Activated naive CD8-positive, alpha-beta T cell treated with anti-CD3 and anti-CD28 coated beads for 36 hours (primary cell): ENCODE measurements at regions not wholly inside any gene's neighbourhood (a gene's known extent, or its start where the extent isn't known, plus 50 kb on each side); places are given as distances from the start of the nearest gene placed in this dataset.

Experiments used
- DNase-seq: peaks from one replicate; pipeline ENCODE4 v3.0.0; 2021
- H3K27ac Mint-ChIP-seq: one replicate; pipeline ENCODE4 v1.8.0; 2022; ENCODE audit warnings: mild to moderate bottlenecking, moderate library complexity, mixed read lengths
- H3K27me3 Mint-ChIP-seq: one replicate; pipeline ENCODE4 v1.8.0; 2022; ENCODE audit warnings: mild to moderate bottlenecking, mixed read lengths
- H3K36me3 Mint-ChIP-seq: one replicate; pipeline ENCODE4 v1.8.0; 2021; ENCODE audit warnings: mild to moderate bottlenecking, mixed read lengths
- H3K4me1 Mint-ChIP-seq: one replicate; pipeline ENCODE4 v1.8.0; 2021; ENCODE audit warnings: mixed read lengths
- H3K4me3 Mint-ChIP-seq: one replicate; pipeline ENCODE4 v1.8.0; 2022; ENCODE audit warnings: mild to moderate bottlenecking, moderate library complexity, mixed read lengths
- H3K9me3 Mint-ChIP-seq: one replicate; pipeline ENCODE4 v1.8.0; 2022; ENCODE audit warnings: mixed read lengths

DNA sequence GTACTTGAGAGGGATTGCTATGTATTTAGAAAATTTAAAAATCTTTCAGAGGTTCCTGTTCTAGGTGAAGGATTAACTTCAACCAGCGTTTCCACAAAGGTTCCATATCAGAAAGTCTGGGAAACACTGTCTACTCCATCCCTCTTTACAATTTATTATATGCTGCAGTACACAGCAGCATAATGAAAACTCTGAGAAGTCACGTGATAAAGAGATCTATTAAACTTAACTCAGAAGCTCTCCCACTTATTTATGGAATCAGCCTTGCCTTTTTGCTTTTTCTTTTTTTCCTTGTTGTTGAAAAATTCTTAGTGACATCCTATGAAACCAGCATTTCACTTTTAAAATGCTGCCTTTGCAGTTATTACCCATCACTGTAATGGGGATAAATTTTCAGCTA lies 186.2 kb downstream of the ACER2 start:
- Mint-ChIP-seq H3K27me3 (peaks cover 23% of the 10 kb centered on the region), H3K4me1 (no peaks in the 10 kb centered on the region), H3K4me3 (no peak overlapping the region), H3K27ac (no peak overlapping the region), H3K9me3 (no peaks in the 10 kb centered on the region), H3K36me3 (no peaks in the 10 kb centered on the region)
- no peak for DNase-seq

DNA sequence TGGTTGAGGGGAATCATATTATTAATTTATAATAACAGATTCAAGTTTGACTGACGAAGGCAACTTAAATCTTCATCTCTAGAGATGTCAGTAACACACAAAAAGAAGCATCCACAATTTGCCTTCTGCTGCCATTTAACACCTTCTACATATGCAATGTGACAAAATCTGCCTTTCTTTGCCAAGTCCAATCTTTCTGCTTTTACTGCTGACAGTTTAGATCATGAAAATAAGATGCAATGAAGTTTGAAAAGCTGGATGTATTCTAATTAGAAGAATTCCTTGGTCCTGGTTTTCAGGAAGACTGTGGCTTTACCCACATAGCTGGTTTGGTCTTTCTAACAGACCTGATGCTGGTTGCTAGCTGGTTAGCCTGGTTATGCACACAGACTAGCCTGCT lies 178.9 kb downstream of the ACER2 start:
- no peaks in the 10 kb centered on the region for H3K36me3 Mint-ChIP-seq
- no peak overlapping the region for H3K27ac Mint-ChIP-seq
- H3K4me3 Mint-ChIP-seq, result no peak overlapping the region
- no peaks in the 10 kb centered on the region for H3K4me1 Mint-ChIP-seq
- DNase-seq, result no peak
- peaks cover 7% of the 10 kb centered on the region for H3K27me3 Mint-ChIP-seq
- no peaks in the 10 kb centered on the region for H3K9me3 Mint-ChIP-seq

DNA sequence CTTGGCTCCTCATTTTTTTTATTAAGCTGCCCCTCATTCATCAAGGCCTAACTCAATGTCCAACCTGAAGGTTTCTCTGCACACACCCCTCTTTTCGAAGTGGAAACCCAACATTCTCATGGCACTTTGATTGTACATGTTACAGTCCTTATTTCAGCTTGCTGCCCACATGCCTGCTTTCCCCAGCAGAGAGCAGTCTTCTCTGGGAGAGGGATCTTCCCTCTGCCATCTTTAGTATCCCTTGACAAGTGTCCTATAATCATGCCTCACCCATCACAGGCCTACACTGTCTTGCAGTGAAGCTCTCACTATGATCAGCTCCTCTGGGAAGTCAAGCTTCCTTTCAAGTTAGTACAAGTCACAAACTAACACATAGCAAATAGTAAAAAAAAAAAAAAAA lies 175.1 kb downstream of the ACER2 start:
- no peaks in the 10 kb centered on the region for H3K4me1 Mint-ChIP-seq
- no peak for DNase-seq
- peaks cover 4% of the 10 kb centered on the region for H3K27me3 Mint-ChIP-seq
- H3K36me3 Mint-ChIP-seq, result no peaks in the 10 kb centered on the region
- no peaks in the 10 kb centered on the region for H3K9me3 Mint-ChIP-seq
- no peak overlapping the region for H3K4me3 Mint-ChIP-seq
- H3K27ac Mint-ChIP-seq, result no peak overlapping the region

DNA sequence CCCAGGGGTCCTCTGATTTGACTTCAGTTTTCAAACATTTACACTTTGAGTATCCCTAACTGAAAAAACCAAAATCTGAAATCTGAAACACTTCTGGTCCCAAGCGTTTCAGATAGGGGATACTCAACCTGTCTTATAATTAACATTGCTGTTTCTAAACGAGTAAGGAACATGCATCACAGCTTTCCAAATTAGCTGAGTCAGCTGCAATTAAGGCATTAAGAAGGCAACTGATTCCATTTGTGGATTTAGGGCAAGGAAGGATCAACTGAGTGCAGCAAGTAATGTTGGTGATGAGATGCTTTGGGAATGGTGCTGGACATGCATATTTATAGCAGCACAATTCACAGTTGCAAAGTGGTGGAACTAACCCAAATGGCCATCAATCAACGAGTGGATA lies 168.6 kb downstream of the ACER2 start:
- no peak overlapping the region for H3K4me3 Mint-ChIP-seq
- peaks cover under 1% of the 10 kb centered on the region for H3K9me3 Mint-ChIP-seq
- H3K36me3 Mint-ChIP-seq, result no peaks in the 10 kb centered on the region
- no peak for DNase-seq
- H3K27me3 Mint-ChIP-seq, result peaks cover 19% of the 10 kb centered on the region
- no peak overlapping the region for H3K27ac Mint-ChIP-seq
- no peaks in the 10 kb centered on the region for H3K4me1 Mint-ChIP-seq

DNA sequence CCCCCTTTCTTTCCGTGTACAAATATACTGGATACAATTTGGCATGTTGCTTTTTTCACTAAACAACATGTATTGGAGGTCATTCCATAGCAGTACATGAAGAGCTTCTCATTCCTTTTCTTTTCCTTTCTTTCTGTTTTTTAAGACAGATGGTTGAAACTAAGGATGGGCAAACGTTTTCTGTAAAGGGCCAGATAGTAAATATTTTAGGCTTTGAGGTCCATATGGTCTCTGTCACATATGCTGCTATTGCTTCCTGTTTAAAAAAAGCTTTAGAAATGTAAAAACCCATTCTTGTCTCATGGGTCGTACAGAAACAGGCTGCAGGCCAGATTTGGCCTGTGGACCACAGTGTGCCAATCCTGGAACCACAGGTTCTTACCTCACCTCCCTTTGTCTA lies 160.1 kb downstream of the ACER2 start:
- Mint-ChIP-seq H3K9me3 (peaks cover 2% of the 10 kb centered on the region), H3K36me3 (no peaks in the 10 kb centered on the region), H3K4me1 (no peaks in the 10 kb centered on the region), H3K4me3 (no peak overlapping the region), H3K27ac (no peak overlapping the region), H3K27me3 (peaks cover 13% of the 10 kb centered on the region)
- no peak for DNase-seq

DNA sequence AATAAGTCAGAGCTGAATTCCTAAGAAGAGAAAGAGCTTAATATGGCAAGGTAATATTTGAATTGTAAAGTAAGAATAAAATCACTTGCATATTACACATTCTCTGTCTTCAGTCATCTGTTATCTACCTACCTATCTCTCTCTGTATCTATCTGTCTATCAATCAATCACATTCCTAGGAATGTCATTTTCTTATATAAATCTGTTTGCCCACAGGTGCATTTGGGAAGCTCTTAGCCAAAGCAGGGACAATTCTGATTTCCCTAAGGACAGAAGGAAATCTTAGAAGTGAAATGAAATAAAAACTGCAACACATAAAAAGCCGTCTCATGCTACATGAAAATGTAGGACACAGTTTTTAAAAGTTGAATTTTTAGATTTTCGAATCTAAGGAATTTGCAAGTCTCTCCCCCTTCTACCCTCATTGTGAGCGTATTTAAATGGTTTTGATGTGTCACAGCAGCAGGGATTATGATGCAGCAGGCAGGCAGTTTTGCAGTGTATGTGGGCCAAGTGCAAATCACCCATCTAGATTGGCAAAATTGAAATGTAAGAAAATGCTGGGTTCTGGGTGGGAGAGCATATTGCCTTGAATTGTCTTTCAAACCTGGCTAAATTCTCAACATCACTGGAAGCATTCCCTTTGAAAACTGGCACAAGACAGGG lies 155.7 kb downstream of the ACER2 start:
- H3K9me3 Mint-ChIP-seq, result no peaks in the 10 kb centered on the region
- no peak overlapping the region for H3K27ac Mint-ChIP-seq
- peaks cover 12% of the 10 kb centered on the region for H3K27me3 Mint-ChIP-seq
- no peaks in the 10 kb centered on the region for H3K36me3 Mint-ChIP-seq
- H3K4me1 Mint-ChIP-seq, result no peaks in the 10 kb centered on the region
- no peak for DNase-seq
- H3K4me3 Mint-ChIP-seq, result no peak overlapping the region

DNA sequence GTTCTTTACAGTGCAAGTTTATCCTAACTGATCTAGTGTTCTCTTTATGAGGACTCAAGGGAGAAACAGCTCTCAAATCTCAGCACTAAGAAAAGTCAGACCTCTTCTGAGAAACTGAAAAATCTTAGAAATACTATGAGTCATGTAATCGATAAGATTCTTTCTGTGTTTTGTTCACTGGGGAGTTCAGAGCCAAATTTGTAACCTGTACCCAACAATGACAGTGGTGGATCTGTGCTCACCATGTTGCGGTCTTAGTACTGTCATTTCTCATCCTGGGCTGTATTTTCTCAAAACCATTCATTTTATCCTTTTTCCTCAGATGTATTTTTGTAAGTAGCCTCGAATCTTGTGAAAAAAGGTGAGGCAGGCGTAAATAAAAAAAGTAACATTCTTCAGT lies 146.4 kb downstream of the ACER2 start:
- H3K36me3 Mint-ChIP-seq, result no peaks in the 10 kb centered on the region
- peaks cover 5% of the 10 kb centered on the region for H3K9me3 Mint-ChIP-seq

DNA sequence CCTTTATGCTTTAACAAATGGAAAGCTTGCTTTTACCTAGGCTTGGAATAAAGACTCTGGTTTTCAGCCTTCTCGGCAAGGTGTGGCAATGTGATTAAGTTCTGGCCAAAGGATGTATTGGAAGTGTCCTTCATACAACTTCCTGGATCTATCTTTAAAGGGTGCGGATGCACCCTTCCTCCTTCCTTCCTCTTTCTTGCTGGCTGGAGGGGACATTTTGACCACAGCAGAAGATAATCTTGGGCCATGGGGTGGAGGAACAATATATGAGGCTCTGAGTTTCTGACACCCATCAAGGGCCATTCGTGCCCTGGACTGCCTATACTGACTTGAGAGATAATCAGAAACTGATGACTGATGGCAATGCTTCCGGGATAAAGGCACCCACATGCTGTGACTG lies 145.7 kb downstream of the ACER2 start:
- H3K4me3 Mint-ChIP-seq, result no peak overlapping the region
- peaks cover 5% of the 10 kb centered on the region for H3K9me3 Mint-ChIP-seq
- peaks cover 5% of the 10 kb centered on the region for H3K4me1 Mint-ChIP-seq
- H3K27ac Mint-ChIP-seq, result no peak overlapping the region
- H3K36me3 Mint-ChIP-seq, result no peaks in the 10 kb centered on the region
- DNase-seq, result no peak
- no peaks in the 10 kb centered on the region for H3K27me3 Mint-ChIP-seq

More for the DNA sequence above, 146.4 kb downstream of the ACER2 start:
- DNase-seq, result no peak
- Mint-ChIP-seq H3K27me3 (no peaks in the 10 kb centered on the region), H3K27ac (no peak overlapping the region), H3K4me3 (no peak overlapping the region), H3K4me1 (peaks cover 5% of the 10 kb centered on the region)

DNA sequence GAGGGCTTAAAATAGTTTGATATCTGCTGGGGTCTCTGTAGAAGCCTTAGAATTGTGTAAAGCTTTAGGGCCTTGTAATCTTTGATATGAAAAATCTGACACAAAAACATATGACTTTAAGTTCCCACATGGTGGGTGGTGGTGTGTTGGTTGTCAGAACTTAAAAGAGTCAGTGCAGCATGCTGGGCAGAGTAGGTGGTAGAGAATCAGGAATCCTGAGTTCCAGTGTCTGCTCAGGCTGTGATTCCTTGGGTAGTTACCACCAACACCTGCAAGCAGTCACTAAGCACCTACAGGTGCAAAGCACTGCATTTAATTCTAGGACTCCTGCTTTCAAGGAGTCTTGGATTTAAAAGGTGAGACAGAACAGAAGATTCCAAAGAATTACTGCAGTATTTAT lies 144.6 kb downstream of the ACER2 start:
- no peak for DNase-seq
- Mint-ChIP-seq H3K36me3 (no peaks in the 10 kb centered on the region), H3K4me3 (no peak overlapping the region), H3K27me3 (no peaks in the 10 kb centered on the region), H3K4me1 (peaks cover 5% of the 10 kb centered on the region), H3K27ac (no peak overlapping the region), H3K9me3 (peaks cover 5% of the 10 kb centered on the region)

DNA sequence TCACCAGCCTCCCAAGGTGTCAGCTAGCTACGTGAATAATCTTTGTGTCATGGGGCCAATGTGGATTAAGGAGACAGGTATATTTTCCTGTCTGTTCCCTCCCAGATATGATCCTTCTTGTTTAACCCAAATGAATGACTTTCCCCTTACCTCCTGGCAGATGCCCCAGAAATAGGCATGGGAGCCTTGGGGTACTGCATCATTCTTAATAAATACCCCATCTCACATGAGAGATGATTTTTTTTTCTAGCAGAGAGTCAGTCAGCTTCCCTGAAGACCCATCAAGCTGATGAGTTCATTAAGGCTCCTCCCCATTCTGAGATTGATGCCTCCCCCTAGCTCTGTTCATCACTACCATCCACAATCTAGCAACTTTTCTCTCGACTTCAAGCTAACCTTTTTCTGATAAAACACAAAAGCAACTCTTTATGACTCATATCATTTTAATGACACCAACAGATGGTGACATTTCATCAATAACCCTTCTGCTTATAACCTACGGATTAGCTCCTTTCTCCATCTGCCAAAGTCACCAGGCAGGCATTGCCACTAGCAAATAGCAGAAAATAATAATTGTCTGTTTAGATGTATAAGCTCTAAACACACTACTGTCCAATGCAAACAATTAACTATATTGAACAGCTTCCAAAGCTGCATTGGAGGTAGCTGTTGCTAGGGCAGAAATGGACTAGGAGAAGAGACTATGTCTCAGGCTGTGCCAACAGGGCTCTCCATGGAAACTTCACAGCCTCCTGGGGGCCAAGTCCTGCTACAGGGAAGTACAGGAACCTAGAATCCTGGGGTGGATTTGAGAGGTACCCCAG lies 143.7 kb downstream of the ACER2 start:
- Mint-ChIP-seq H3K27ac (no peak overlapping the region), H3K36me3 (no peaks in the 10 kb centered on the region), H3K4me3 (no peak overlapping the region), H3K9me3 (peaks cover 5% of the 10 kb centered on the region), H3K4me1 (peaks cover 5% of the 10 kb centered on the region), H3K27me3 (no peaks in the 10 kb centered on the region)
- no peak for DNase-seq

DNA sequence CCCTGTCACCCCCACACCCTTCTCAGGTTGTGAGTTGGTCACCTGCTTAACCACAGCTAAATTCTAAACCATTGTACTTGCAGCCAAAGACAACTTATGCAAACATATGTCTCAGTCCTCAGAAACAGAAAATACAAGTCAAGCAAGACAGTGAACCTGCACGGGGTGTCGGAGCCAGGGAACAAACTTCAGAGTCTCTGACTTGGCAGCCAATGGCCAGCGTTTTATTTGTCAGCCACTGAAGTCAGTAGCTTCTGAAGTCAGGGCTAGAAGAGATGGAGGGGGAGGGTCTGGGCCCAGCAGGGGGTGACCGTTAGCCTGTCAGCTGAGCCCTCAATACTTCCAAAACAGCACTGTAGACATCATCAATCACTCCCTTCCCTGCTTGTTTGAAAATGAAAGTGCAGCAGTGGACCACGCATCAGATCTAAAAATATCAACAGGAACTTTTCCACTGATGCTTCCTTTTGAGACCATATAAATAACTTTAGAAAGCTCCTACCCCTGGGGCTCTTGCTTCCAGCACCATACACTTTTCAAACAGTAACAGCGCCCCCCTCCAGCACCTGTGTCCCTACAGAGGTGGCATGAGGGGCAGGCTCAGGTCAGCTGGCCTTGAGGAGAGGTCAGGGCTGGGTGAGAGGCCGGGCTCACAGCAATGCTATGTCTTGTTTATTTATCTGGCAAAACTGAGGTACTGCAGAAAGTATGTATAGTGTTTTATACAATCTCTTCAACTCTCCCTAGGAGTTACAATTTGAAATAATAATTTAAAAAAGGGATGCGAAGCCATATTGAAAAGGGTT lies 142.5 kb downstream of the ACER2 start:
- Mint-ChIP-seq H3K4me3 (no peak overlapping the region), H3K36me3 (no peaks in the 10 kb centered on the region), H3K4me1 (peaks cover 5% of the 10 kb centered on the region), H3K27me3 (no peaks in the 10 kb centered on the region), H3K9me3 (no peaks in the 10 kb centered on the region), H3K27ac (no peak overlapping the region)
- DNase-seq, result no peak

DNA sequence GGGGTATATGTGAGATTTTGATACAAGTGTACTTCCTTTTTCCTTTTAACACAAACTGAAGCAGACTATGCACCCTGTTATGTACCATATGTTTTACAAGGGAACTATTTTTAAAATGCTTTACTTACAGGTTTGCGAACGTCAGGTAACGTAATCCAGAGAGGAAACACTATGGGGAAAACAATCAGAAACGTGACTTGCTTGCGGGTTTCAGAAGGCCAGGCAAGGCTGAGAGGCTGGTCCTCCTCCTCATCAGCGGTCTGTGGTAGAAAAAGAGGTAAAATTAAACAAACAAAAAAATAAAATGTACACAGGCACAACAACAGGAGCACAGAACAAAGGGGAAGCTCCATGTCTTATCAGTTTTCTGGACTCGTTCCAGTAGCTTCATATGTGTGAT lies 141.2 kb downstream of the ACER2 start:
- Mint-ChIP-seq H3K27me3 (no peaks in the 10 kb centered on the region), H3K4me3 (no peak overlapping the region), H3K4me1 (peaks cover 5% of the 10 kb centered on the region), H3K36me3 (no peaks in the 10 kb centered on the region), H3K27ac (no peak overlapping the region), H3K9me3 (peaks cover under 1% of the 10 kb centered on the region)
- no peak for DNase-seq

DNA sequence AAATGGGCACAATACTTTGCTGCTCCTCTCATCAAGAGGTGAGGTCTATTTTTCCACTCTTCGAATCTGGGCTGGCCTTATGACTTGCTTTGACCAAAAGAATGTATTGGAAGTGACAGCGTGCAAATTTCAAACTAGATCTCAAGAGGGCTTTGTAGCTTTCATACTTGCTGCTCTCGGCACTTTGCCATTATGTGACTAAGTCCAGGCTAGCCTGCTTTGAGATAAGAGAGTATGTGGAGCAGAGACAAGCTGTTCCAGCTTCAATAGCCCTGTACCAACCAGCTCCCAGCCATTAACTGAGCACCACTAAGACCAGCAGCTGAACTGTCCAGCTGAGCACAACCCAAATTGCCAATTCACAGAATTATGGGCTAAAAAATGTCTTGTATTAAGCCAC lies 124.6 kb downstream of the ACER2 start:
- H3K27me3 Mint-ChIP-seq, result peaks cover 10% of the 10 kb centered on the region
- peaks cover 4% of the 10 kb centered on the region for H3K9me3 Mint-ChIP-seq
- DNase-seq, result no peak
- H3K4me1 Mint-ChIP-seq, result no peaks in the 10 kb centered on the region
- no peaks in the 10 kb centered on the region for H3K36me3 Mint-ChIP-seq
- H3K27ac Mint-ChIP-seq, result no peak overlapping the region
- no peak overlapping the region for H3K4me3 Mint-ChIP-seq

DNA sequence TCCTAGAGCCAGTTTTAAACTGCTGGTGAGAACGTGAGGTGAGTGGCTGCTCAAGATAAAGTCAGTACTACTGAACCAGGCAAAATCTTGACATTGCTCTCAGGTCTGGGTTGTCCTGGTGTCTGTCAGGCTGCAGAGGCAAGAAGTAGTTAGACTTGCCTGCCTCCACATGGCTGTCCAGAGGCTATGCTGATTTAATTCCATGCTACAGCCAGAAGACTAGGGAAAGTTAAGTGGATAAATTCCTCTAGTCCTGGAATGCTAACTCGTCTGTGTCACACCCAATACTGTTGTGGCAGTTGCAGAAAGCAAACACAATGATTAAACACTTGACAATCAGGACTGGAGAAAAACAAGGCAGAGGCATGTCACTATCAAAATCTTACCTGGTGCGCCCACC lies 118.9 kb downstream of the ACER2 start:
- Mint-ChIP-seq H3K9me3 (no peaks in the 10 kb centered on the region), H3K36me3 (no peaks in the 10 kb centered on the region)
- no peak for DNase-seq

DNA sequence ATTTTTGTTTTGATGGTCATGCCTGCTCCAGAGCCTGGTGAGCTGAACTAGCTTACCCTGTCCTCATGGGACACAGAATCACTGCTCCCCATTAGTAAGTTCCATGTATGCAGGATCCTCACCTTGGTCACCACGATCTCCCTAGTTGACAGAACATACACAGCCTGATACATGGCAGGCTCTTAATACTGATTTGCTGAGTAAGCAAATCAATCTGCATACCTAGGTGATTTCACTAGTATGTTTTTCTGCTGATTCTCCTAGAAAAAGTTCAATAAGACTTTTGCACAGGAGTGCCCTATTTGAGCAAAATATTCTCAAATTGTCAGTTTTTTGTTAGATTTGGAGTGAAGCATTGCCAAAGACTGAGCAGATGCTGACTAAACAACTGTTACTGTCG lies 113.7 kb downstream of the ACER2 start:
- no peaks in the 10 kb centered on the region for H3K36me3 Mint-ChIP-seq
- no peak overlapping the region for H3K4me3 Mint-ChIP-seq
- H3K4me1 Mint-ChIP-seq, result no peaks in the 10 kb centered on the region
- no peaks in the 10 kb centered on the region for H3K9me3 Mint-ChIP-seq
- no peak for DNase-seq
- H3K27me3 Mint-ChIP-seq, result peaks cover 7% of the 10 kb centered on the region
- no peak overlapping the region for H3K27ac Mint-ChIP-seq

More for the DNA sequence above, 118.9 kb downstream of the ACER2 start:
- Mint-ChIP-seq H3K4me1 (no peaks in the 10 kb centered on the region), H3K27me3 (peaks cover 16% of the 10 kb centered on the region), H3K4me3 (no peak overlapping the region), H3K27ac (no peak overlapping the region)
